Panc1 (cell line): ENCODE measurements at regions not wholly inside any gene's neighbourhood (a gene's known extent, or its start where the extent isn't known, plus 50 kb on each side); places are given as distances from the start of the nearest gene placed in this dataset.

ENCODE experiments used
- ATAC-seq: fragments of 200-7000 bp; cut with Tn5 transposase; 2 replicates; pipeline ENCODE4 v1.9.1; 2020; ENCODE audit warnings: mild to moderate bottlenecking, moderate library complexity
- BruUV-seq: library from RNA; stranded (reverse); fragments of 400-500 nt; replicated peaks from 2 replicates; lab custom pipeline; 2021; lab: Mats Ljungman, UMichigan
- CTCF ChIA-PET: fragments of 300-600 bp; sonication (Branson Sonifier 250); formaldehyde crosslinking; loops from one replicate; lab custom pipeline; 2022; ENCODE audit warnings: antibody characterized with exemption; lab: Charles Lee
- POLR2A ChIA-PET: fragments of 300-600 bp; sonication (Branson Sonifier 250); formaldehyde crosslinking; loops from one replicate; lab custom pipeline; 2022; ENCODE audit warnings: antibody characterized with exemption; lab: Charles Lee
- DNase-seq: peaks from one replicate; pipeline ENCODE4 v3.0.0-alpha.2; 2010; ENCODE audit warnings: low read depth, low spot score
- H3K27ac ChIP-seq: 2 replicates; pipeline ENCODE4 v1.5.1; 2011; ENCODE audit warnings: mild to moderate bottlenecking, low read length, inconsistent platforms
- H3K27me3 ChIP-seq: fragments of 200-500 bp; sonication (Bioruptor generic); 2 replicates; pipeline ENCODE4 v1.6.0; 2014; ENCODE audit warnings: low read length, inconsistent platforms; ENCODE audit not compliant: control insufficient read depth, insufficient read depth
- H3K36me3 ChIP-seq: fragments of 200-500 bp; sonication (Bioruptor generic); 2 replicates; pipeline ENCODE4 v1.5.1; 2014; ENCODE audit warnings: inconsistent platforms, mild to moderate bottlenecking, low read length, moderate library complexity; ENCODE audit not compliant: control insufficient read depth, insufficient read depth
- H3K4me1 ChIP-seq: 2 replicates; pipeline ENCODE4 v1.5.1; 2011; ENCODE audit warnings: inconsistent platforms, mild to moderate bottlenecking, low read length, moderate library complexity; ENCODE audit not compliant: control insufficient read depth, insufficient read depth
- H3K4me3 ChIP-seq, 2 experiments: 2 replicates each; pipeline ENCODE4 v1.5.1; 2011 to 2012; ENCODE audit warnings: low read depth in 2 of 2, low read length in 2 of 2, mild to moderate bottlenecking in 2 of 2, inconsistent platforms in 1 of 2, moderate library complexity in 1 of 2
- H3K9me3 ChIP-seq: fragments of 200-500 bp; sonication (Bioruptor generic); 2 replicates; pipeline ENCODE4 v1.5.1; 2014; ENCODE audit warnings: low read depth, mild to moderate bottlenecking, inconsistent platforms, low read length, moderate library complexity; ENCODE audit not compliant: control insufficient read depth, insufficient read depth
- POLR2AphosphoS5 ChIP-seq: IDR thresholded peaks from 2 replicates; pipeline ENCODE4 v1.6.1; 2012; ENCODE audit warnings: mild to moderate bottlenecking, low read depth, low read length, moderate library complexity
- SIN3A ChIP-seq: IDR thresholded peaks from 2 replicates; pipeline ENCODE4 v1.6.1; 2012; ENCODE audit warnings: low read depth, mild to moderate bottlenecking, low read length, moderate library complexity, borderline replicate concordance; ENCODE audit not compliant: insufficient read depth
- TCF7L2 ChIP-seq: IDR thresholded peaks from 2 replicates; pipeline ENCODE4 v1.6.1; 2011; ENCODE audit warnings: mild to moderate bottlenecking, low read depth, low read length, inconsistent platforms
- in situ Hi-C: cut with HindIII; loops from 2 replicates; pipeline ENCODE4 v1.10.0; 2016; ENCODE audit warnings: low sequenced_read_pairs, low pct_unique_long_range_greater_than_20kb
- intact Hi-C: fragments of 100-400 bp; cut with micrococcal nuclease; formaldehyde crosslinking; loops from one replicate; pipeline ENCODE4 v1.10.0; 2022; ENCODE audit not compliant: unreplicated experiment
- TF ChIP-seq, protein P1 (sequence below): fragments of 450-650 bp; IDR thresholded peaks from 2 replicates; pipeline ENCODE4 v1.5.1; 2017; ENCODE audit warnings: mild to moderate bottlenecking
- TF ChIP-seq, protein P2 (sequence below), 2 experiments: IDR thresholded peaks; 2 replicates each; pipeline ENCODE4 v1.6.1; 2011 to 2012; ENCODE audit warnings: low read depth in 2 of 2, control low read depth in 1 of 2, low read length in 1 of 2, mild to moderate bottlenecking in 1 of 2, moderate library complexity in 1 of 2; ENCODE audit not compliant: insufficient read depth in 1 of 2

DNA sequence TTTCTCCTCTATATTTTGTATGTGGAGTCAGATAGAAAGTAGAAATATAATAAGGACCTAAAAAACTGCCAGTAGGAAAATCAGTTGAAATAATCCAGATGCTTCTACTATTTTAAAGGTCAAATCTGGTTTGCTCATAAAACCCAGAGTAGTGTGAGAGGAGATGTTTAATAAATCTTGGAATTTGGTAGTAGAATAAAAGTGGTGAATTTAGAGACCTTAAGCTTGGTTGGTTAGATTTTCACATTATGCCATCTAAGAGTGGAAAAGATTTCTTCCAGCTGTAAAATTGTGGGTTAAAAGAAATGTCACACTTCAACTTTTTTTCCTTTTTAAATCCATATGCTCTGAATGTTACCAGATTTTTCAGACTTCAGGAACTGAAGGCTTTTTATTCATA is 266.4 kb upstream of the GOLIM4 start:
- TF ChIP-seq, protein P1, sequence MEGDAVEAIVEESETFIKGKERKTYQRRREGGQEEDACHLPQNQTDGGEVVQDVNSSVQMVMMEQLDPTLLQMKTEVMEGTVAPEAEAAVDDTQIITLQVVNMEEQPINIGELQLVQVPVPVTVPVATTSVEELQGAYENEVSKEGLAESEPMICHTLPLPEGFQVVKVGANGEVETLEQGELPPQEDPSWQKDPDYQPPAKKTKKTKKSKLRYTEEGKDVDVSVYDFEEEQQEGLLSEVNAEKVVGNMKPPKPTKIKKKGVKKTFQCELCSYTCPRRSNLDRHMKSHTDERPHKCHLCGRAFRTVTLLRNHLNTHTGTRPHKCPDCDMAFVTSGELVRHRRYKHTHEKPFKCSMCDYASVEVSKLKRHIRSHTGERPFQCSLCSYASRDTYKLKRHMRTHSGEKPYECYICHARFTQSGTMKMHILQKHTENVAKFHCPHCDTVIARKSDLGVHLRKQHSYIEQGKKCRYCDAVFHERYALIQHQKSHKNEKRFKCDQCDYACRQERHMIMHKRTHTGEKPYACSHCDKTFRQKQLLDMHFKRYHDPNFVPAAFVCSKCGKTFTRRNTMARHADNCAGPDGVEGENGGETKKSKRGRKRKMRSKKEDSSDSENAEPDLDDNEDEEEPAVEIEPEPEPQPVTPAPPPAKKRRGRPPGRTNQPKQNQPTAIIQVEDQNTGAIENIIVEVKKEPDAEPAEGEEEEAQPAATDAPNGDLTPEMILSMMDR = no peak
- no peak for TF ChIP-seq POLR2AphosphoS5
- TF ChIP-seq SIN3A = no peak
- TF ChIP-seq, protein P2, sequence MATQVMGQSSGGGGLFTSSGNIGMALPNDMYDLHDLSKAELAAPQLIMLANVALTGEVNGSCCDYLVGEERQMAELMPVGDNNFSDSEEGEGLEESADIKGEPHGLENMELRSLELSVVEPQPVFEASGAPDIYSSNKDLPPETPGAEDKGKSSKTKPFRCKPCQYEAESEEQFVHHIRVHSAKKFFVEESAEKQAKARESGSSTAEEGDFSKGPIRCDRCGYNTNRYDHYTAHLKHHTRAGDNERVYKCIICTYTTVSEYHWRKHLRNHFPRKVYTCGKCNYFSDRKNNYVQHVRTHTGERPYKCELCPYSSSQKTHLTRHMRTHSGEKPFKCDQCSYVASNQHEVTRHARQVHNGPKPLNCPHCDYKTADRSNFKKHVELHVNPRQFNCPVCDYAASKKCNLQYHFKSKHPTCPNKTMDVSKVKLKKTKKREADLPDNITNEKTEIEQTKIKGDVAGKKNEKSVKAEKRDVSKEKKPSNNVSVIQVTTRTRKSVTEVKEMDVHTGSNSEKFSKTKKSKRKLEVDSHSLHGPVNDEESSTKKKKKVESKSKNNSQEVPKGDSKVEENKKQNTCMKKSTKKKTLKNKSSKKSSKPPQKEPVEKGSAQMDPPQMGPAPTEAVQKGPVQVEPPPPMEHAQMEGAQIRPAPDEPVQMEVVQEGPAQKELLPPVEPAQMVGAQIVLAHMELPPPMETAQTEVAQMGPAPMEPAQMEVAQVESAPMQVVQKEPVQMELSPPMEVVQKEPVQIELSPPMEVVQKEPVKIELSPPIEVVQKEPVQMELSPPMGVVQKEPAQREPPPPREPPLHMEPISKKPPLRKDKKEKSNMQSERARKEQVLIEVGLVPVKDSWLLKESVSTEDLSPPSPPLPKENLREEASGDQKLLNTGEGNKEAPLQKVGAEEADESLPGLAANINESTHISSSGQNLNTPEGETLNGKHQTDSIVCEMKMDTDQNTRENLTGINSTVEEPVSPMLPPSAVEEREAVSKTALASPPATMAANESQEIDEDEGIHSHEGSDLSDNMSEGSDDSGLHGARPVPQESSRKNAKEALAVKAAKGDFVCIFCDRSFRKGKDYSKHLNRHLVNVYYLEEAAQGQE (IDR thresholded peaks at IDR 0.05; ENCODE audit: insufficient read depth in 1 of 2, low read depth in 2 of 2, low read length in 1 of 2) = no peak
- TF ChIP-seq TCF7L2 = no peak
- BruUV-seq = no TSS peak
- no peak overlapping the region for H3K27ac ChIP-seq
- H3K4me3 ChIP-seq = no peak overlapping the region
- ATAC-seq (no peak), DNase-seq (no peak)
- no peaks in the 10 kb centered on the region for H3K4me1 ChIP-seq
- ChIA-PET POLR2A (no interaction called here), CTCF (no interaction called here)
- no peaks in the 10 kb centered on the region for H3K27me3 ChIP-seq
- in situ Hi-C loops = no loop called here
- intact Hi-C loops = no loop called here
- H3K36me3 ChIP-seq = no peaks in the 10 kb centered on the region
- no peaks in the 10 kb centered on the region for H3K9me3 ChIP-seq

DNA sequence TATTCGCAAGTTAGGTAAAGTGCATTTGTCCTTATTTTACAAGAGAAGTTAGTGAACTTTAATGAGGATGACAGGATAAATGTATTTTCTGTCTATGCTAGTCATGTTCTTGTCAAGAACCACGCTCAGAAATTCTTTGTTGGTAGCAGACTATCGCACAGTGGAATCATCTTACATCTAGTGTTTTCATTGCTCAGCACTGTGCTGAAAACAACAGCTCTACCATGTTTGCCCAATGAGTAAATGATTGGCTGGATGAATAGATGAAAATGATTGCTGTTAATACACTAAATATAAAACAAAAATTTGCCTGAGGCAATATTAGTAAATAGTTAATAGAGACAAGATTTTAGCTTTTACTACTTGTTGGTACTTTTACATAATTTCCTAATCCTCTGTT is 265.3 kb upstream of the GOLIM4 start:
- in situ Hi-C loops (no loop called here), intact Hi-C loops (no loop called here)
- no peaks in the 10 kb centered on the region for H3K27me3 ChIP-seq
- TF ChIP-seq POLR2AphosphoS5 = no peak
- no peak for TF ChIP-seq TCF7L2
- no peak for TF ChIP-seq SIN3A
- TF ChIP-seq, protein P1 = no peak
- TF ChIP-seq, protein P2 (IDR thresholded peaks at IDR 0.05; ENCODE audit: insufficient read depth in 1 of 2, low read depth in 2 of 2, low read length in 1 of 2) = no peak
- ATAC-seq (no peak), DNase-seq (no peak)
- H3K36me3 ChIP-seq = no peaks in the 10 kb centered on the region
- no peak overlapping the region for H3K4me3 ChIP-seq
- no TSS peak for BruUV-seq
- CTCF ChIA-PET = no interaction called here
- H3K9me3 ChIP-seq = no peaks in the 10 kb centered on the region
- no peak overlapping the region for H3K27ac ChIP-seq
- no peaks in the 10 kb centered on the region for H3K4me1 ChIP-seq
- POLR2A ChIA-PET = no interaction called here
